PFSK-1 (cell line): ENCODE measurements at regions not wholly inside any gene's neighbourhood (a gene's known extent, or its start where the extent isn't known, plus 50 kb on each side); places are given as distances from the start of the nearest gene placed in this dataset.

Source experiments
- FOXP2 ChIP-seq: optimal IDR thresholded peaks from 2 replicates; pipeline ENCODE3; 2011; ENCODE audit warnings: borderline replicate concordance, control low read depth, inconsistent platforms; ENCODE audit not compliant: insufficient read depth; ENCODE audit errors: extremely low read length, extremely low read depth
- POLR2AphosphoS5 ChIP-seq: IDR thresholded peaks from 2 replicates; pipeline ENCODE4 v1.6.1; 2012; ENCODE audit warnings: low read depth, mild to moderate bottlenecking, control low read depth, low read length, moderate library complexity
- SIN3A ChIP-seq: IDR thresholded peaks from 2 replicates; pipeline ENCODE4 v1.6.1; 2012; ENCODE audit warnings: mild to moderate bottlenecking, low read length, moderate library complexity, borderline replicate concordance; ENCODE audit not compliant: insufficient read depth
- TAF1 ChIP-seq: IDR thresholded peaks from 2 replicates; pipeline ENCODE4 v1.6.1; 2012; ENCODE audit warnings: low read length, control low read depth, borderline replicate concordance; ENCODE audit not compliant: insufficient read depth
- TF ChIP-seq, protein P1 (sequence below), 2 experiments: IDR thresholded peaks; 2 replicates each; pipeline versions ENCODE4 v1.6.1 to v1.8.0; 2011 to 2012; ENCODE audit warnings: low read depth in 2 of 2, low read length in 2 of 2, control low read depth in 1 of 2, inconsistent platforms in 1 of 2, mild to moderate bottlenecking in 1 of 2, moderate library complexity in 1 of 2; ENCODE audit not compliant: insufficient read depth in 1 of 2

DNA sequence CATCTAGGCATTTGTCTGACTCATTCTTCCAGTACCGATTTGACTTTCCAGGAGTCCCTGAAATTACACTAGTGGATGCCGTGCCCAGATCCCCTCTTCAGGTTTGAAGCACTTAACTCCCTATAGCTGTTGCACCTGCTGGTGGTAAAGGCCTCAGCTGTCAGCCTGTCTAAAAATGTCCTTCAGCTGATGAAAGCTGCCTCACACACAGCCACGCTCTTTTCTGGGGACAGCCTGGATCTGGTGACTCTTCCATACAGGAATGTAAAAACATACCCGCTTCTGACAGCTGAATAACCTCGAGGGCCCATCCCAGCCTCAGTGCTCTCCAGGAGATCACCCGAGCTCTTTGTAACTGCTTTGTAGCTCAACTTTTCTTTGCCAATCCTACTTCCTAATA, 534.1 kb upstream of the GRM7 start:
- TF ChIP-seq SIN3A (no peak), FOXP2 (no peak)
- TF ChIP-seq, protein P1, sequence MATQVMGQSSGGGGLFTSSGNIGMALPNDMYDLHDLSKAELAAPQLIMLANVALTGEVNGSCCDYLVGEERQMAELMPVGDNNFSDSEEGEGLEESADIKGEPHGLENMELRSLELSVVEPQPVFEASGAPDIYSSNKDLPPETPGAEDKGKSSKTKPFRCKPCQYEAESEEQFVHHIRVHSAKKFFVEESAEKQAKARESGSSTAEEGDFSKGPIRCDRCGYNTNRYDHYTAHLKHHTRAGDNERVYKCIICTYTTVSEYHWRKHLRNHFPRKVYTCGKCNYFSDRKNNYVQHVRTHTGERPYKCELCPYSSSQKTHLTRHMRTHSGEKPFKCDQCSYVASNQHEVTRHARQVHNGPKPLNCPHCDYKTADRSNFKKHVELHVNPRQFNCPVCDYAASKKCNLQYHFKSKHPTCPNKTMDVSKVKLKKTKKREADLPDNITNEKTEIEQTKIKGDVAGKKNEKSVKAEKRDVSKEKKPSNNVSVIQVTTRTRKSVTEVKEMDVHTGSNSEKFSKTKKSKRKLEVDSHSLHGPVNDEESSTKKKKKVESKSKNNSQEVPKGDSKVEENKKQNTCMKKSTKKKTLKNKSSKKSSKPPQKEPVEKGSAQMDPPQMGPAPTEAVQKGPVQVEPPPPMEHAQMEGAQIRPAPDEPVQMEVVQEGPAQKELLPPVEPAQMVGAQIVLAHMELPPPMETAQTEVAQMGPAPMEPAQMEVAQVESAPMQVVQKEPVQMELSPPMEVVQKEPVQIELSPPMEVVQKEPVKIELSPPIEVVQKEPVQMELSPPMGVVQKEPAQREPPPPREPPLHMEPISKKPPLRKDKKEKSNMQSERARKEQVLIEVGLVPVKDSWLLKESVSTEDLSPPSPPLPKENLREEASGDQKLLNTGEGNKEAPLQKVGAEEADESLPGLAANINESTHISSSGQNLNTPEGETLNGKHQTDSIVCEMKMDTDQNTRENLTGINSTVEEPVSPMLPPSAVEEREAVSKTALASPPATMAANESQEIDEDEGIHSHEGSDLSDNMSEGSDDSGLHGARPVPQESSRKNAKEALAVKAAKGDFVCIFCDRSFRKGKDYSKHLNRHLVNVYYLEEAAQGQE (IDR thresholded peaks at IDR 0.05; ENCODE audit: insufficient read depth in 1 of 2, low read depth in 2 of 2, low read length in 2 of 2), result no peak

DNA sequence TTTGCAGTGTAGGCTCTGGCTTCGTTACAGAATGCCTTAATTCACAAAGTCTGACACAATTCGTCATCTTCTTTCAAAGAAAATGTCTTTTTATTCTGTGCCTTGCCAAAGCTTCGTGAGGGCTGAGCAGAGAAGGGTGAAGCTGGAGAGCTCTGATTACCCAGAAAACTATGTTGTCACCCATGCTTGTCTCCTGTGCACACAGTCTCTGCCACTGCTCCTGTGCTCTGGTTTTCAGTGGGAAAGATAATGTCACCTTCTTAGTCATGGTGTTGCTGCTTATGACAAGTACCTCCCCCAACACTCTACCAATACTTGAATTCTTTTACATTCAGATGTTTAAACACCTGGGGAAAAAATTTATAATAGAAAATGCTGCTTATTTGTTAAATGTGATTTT, 509.2 kb upstream of the GRM7 start:
- no peak for TF ChIP-seq TAF1
- no peak for TF ChIP-seq POLR2AphosphoS5
- TF ChIP-seq, protein P1 (IDR thresholded peaks at IDR 0.05; ENCODE audit: insufficient read depth in 1 of 2, low read depth in 2 of 2, low read length in 2 of 2), result no peak
- TF ChIP-seq SIN3A, result no peak
- TF ChIP-seq FOXP2, result no peak

DNA sequence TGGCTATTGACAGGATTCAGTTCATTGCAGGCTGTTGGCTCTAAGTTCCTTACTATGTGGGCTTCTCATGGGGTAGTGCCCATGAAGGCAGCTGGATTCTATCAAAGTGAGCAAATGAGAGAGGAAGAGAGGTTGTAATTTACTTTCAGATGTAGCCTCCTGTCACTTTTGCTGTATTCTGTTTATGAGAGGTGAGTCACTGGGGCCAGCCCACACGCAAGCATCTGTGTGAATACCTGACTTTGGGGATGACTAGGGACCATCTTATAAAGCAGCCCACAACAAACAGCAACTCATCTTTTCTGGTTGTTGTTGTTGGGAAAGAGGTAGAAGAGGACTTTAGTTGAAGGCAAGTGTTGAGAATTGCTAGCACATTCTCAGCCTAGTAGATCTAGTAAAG, 506.3 kb upstream of the GRM7 start:
- TF ChIP-seq SIN3A, result no peak
- TF ChIP-seq, protein P1 (IDR thresholded peaks at IDR 0.05; ENCODE audit: insufficient read depth in 1 of 2, low read depth in 2 of 2, low read length in 2 of 2), result no peak
- TF ChIP-seq POLR2AphosphoS5, result no peak
- TF ChIP-seq TAF1, result no peak
- TF ChIP-seq FOXP2, result no peak

DNA sequence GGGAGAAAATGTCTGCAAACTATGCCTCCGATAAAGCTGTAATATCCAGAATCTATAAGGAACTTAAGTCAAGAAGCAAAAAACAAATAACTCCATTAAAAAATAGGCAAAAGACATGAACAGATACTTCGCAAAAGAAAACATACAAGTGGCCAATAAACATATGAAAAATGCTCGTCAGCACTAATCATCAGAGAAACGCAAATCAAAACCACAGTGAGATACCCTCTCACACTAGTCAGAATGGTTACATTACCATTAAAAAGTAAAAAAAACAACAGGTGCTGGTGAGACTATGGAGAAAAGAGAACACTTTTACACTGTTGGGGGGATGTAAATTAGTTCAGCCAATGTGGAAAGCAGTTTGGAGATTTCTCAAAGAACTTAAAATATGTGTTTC, 498.5 kb upstream of the GRM7 start:
- TF ChIP-seq POLR2AphosphoS5 (no peak), FOXP2 (no peak), TAF1 (no peak), SIN3A (no peak)
- TF ChIP-seq, protein P1 (IDR thresholded peaks at IDR 0.05; ENCODE audit: insufficient read depth in 1 of 2, low read depth in 2 of 2, low read length in 2 of 2), result no peak

DNA sequence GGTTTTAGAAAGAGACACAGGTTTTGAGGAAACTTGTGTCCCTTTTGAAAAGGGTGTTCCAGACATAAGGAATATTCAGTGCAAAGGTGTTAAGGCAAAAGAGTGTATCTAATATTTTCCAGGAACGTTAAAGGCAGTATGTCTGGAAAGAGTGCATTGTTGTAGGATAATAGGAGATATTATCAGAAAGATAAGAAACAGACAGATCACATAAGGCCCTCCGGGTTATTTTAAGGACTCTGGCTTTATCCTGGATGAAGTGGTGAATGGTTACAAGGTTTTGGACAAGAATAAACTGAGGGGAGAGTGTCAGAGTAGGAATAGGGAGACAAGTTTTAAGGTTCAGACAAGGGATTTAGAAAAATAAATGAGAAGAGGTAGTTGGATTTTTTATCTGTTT, 493.7 kb upstream of the GRM7 start:
- TF ChIP-seq POLR2AphosphoS5 (no peak), SIN3A (no peak), TAF1 (no peak), FOXP2 (no peak)
- TF ChIP-seq, protein P1 (IDR thresholded peaks at IDR 0.05; ENCODE audit: insufficient read depth in 1 of 2, low read depth in 2 of 2, low read length in 2 of 2), result no peak
